Skeletal muscle cell (primary cell): ENCODE measurements at regions not wholly inside any gene's neighbourhood (a gene's known extent, or its start where the extent isn't known, plus 50 kb on each side); places are given as distances from the start of the nearest gene placed in this dataset.

Source experiments
- DNase-seq: peaks from one replicate; pipeline ENCODE4 v3.0.0-alpha.2; 2010; ENCODE audit warnings: low read depth
- H3K4me3 ChIP-seq: 2 replicates; pipeline ENCODE4 v1.5.1; 2011; ENCODE audit warnings: low read depth, mild to moderate bottlenecking, control low read depth, low read length, moderate library complexity

- DNase-seq: no peak
- H3K4me3 ChIP-seq: no peak overlapping the region
Measured at GRCh38 chr20:6715401-6715941, 52.0 kb upstream of the BMP2 start.

GRCh38 chr20:6714279-6714711, 53.2 kb upstream of the BMP2 start:
- DNase-seq: no peak
- no peak overlapping the region for H3K4me3 ChIP-seq

DNA sequence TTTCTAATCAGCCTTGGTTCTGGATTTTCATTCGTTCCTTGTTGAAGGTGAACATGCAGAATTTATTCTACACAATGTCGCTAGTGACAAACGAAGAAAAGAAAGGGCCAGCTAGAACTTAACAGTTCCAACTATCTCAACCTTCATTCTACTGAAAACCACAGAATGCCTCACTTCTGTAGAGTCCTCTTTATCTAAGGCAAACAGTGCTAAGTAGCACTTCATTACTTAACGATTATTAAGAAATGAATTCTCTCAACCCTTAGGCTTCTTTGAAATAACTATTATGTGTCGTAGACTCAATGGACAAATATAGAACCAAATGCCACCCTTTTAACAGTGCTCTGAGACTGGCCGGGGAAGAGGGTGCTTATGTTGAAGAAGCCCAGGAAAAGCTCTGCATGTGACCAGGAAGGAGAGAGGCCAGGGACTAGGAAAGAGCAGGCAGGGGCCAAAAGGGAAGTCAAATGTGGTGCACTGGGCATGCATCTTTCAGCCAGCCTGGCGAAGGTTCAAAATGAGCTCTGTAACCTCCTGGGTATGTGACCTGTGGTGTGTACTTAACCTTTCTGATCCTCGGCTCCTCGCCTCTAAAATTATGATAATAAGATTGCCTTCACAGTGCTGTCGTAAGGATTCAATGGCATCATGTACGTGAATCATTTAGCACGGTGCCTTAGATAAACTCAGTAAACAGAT, 55.4 kb upstream of the BMP2 start:
- H3K4me3 ChIP-seq: no peak overlapping the region
- DNase-seq: no peak

DNA sequence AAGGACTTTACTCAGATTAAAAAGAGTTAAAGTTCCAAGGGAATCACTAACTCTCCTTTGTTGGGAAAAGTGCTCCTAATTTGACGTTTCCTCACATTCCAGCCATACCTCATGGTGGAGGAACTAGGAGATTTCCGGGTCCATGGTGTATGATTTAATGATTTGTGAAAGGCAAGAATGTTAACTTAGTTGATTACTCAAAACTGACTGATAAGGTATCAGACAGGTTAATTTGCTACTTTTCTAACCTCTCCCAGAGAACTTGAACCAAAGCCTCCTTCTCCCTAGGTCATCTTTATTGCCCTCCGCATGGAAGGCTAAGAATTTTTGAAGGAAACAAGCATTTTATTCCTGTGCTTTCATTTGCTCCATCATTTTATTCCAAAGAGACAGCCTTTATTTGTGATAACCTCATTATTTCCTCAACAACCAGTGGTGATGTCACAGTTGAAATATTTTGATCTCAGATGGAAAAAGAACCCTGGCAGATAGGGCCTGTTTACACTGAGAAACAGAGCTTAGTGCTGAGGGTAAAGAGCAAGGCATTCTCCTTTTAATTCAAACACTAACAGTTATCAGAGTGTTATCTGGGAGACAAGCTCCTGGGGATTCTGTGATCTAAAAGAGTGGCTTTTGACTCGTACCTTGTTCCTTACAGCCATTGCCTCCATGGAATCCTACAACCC, 57.4 kb upstream of the BMP2 start:
- DNase-seq: no peak
- no peak overlapping the region for H3K4me3 ChIP-seq

GRCh38 chr20:6708010-6708409, 59.5 kb upstream of the BMP2 start:
- DNase-seq: peak; percentile 45
- no peak overlapping the region for H3K4me3 ChIP-seq

GRCh38 chr20:6707321-6707831, 60.1 kb upstream of the BMP2 start:
- H3K4me3 ChIP-seq: no peak overlapping the region
- no peak for DNase-seq

GRCh38 chr20:6705926-6706548, 61.4 kb upstream of the BMP2 start:
- H3K4me3 ChIP-seq: no peak overlapping the region
- DNase-seq: no peak

DNA sequence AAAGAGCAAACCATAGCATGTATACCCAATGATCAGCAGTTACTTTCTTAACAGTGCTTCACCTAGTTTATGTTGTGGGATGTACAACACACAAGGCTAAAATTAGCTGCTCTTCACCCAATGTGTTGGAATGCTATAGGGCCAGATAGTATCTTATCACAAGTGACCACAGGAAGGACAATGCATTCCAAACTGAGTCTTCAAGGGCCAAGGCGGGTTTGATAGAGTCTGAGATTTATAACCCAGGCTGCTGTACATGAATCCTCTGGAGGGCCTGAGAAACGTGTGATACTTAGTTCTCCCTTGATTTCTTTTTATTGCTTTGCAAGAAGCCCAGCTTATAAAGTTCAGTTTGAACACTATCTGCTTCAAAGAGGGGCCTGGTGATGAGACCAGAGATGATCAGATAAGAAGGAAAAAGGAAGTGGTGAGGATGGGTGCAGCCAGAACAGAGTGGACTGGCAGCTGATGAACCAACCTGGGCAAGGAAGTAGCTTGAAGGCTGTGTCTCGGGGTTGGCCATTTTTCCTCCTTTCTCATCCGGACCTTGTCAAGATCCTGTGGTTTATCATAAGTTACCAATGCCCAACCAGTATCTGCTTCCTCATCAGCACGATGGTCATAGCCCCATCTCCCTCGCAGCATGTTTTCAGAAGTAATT, 62.2 kb upstream of the BMP2 start:
- no peak overlapping the region for H3K4me3 ChIP-seq
- no peak for DNase-seq

DNA sequence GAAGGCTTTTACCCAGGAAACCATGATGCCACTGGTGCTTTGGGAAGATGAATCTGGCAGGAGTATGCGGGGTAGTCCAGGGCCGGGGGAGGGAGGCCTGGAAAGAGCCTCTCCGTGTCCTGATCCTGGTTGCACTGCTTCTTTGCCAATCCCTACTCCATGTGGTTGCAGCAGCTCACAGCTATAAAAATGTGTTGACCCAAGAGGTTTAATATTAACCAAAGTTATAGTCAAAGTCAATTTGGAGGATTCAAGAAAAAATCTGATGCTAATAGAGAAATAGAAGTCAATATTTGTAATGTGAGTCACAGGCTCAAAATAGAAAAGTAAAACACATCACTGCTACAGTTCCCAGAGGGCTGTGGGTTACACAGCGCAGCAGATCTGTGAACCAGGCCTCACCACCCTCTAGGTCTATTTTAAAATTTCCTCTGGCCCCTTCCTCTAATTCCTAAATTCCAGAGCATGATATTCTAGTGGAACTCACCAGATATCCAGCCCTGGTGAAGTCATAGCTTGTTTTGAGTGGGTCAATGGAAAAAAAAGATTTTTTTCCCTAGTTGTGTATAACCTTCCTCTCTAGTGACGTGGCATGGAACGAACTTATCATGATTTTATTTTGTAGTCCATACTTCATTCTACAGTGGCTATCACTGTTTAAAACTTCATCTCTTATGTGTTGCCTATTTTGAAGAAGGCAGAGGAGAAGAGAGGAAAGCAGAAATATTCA, 63.2 kb upstream of the BMP2 start:
- peak; percentile 42 for DNase-seq
- H3K4me3 ChIP-seq: no peak overlapping the region

GRCh38 chr20:6703656-6704055, 63.8 kb upstream of the BMP2 start:
- H3K4me3 ChIP-seq: no peak overlapping the region
- DNase-seq: no peak

- H3K4me3 ChIP-seq: no peak overlapping the region
- DNase-seq: no peak
Measured at GRCh38 chr20:6703047-6703446, 64.4 kb upstream of the BMP2 start.

GRCh38 chr20:6702144-6702543, 65.3 kb upstream of the BMP2 start:
- H3K4me3 ChIP-seq: no peak overlapping the region
- DNase-seq: no peak

GRCh38 chr20:6700563-6701329, 66.7 kb upstream of the BMP2 start:
- no peak overlapping the region for H3K4me3 ChIP-seq
- DNase-seq: no peak

GRCh38 chr20:6699921-6700562, 67.4 kb upstream of the BMP2 start:
- no peak for DNase-seq
- no peak overlapping the region for H3K4me3 ChIP-seq

DNA sequence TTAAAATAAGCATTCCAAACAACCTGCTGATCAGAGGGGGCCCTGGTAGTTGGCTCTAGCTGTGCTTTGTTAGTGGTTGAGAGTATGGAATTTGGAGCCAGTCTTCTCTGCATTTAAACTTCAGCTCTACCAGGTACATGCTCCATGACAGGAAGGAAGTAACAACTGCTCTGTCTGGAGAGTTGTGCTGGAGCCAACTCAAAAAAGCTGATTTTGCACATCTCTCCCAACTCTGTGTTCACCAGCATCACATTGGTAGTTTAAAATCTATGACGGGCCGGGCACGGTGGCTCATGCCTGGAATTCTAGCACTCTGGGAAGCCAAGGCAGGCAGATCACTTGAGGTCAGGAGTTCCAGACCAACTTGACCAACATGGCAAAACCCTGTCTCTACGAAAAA, 68.8 kb upstream of the BMP2 start:
- H3K4me3 ChIP-seq: no peak overlapping the region
- no peak for DNase-seq

- H3K4me3 ChIP-seq: no peak overlapping the region
- no peak for DNase-seq
Measured at GRCh38 chr20:6698056-6698455, 69.4 kb upstream of the BMP2 start.

DNA sequence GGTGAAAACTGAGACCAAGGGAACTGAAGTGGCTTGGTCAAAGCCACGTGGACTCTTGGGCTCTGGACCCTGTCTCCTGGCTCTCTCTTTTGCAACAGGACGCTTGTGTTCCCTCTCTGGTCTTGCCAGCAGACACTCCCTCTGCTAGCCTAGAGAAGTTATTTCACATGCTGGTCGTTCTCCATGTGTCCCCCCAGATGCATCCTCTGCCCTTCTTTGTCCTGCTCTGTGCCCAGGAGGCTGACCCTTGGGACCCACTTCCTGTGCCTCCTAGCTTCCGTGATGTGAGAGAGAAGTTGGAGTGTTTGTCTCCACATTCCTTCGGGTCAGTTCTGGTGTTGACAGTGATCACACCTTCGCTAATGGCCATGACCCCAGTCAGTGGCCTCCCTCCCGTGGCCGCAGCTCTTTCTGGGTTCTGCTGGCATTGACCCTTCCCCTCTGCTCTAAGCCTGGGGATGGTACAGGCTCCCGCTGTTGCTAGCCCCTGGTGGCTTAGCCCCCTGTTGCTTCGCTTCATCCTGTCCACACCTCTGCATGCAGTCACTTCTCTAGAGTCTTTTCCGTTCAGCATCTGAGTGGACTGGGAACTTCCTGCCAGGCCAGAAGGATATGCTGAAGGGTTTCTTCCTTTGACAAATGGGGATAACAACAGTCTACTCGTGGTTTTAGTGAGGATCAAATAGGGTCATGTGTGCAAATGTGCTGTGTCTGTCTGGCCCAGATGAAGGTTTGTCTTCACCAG, 70.1 kb upstream of the BMP2 start:
- DNase-seq: no peak
- H3K4me3 ChIP-seq: no peak overlapping the region
